ENCODE measurements at regions not wholly inside any gene's neighbourhood (a gene's known extent, or its start where the extent isn't known, plus 50 kb on each side); places are given as distances from the start of the nearest gene placed in this dataset.

GRCh38 chr22:49243335-49243734 is 584.3 kb downstream of the BRD1 start:
- no peak overlapping the region for H3K4me3 Mint-ChIP-seq
- Histone ChIP-seq H3K27ac (ENCODE audit: low read depth) (no peak overlapping the region), H4K20me1 (replicated peaks; ENCODE audit: insufficient read depth) (no peaks in the 10 kb centered on the region), H2AFZ (no peak overlapping the region), H3K4me1 (ENCODE audit: insufficient read depth) (no peaks in the 10 kb centered on the region), H3K79me2 (replicated peaks; ENCODE audit: insufficient read depth) (no peaks in the 10 kb centered on the region), H3K9me2 (ENCODE audit: insufficient read depth) (no peaks in the 10 kb centered on the region), H3K4me2 (no peak overlapping the region), H3K36me3 (ENCODE audit: insufficient read depth) (no peaks in the 10 kb centered on the region), H3F3A (replicated peaks; ENCODE audit: low read depth) (no peaks in the 10 kb centered on the region), H3K4me3 (no peak overlapping the region), H3K27me3 (ENCODE audit: insufficient read depth) (no peaks in the 10 kb centered on the region)
- TF ChIP-seq ZNF331 (CRISPR knock-in tag; IDR thresholded peaks at IDR 0.05; ENCODE audit: low read depth) = no peak
- TF ChIP-seq EZH2phosphoT487 (IDR thresholded peaks at IDR 0.05; ENCODE audit: unreplicated experiment) = no peak
- no peak for TF ChIP-seq ZNF114 (CRISPR knock-in tag; IDR thresholded peaks at IDR 0.05)
- no peak for TF ChIP-seq CTCF (conservative IDR thresholded peaks at IDR 0.05; ENCODE audit: low read depth in 2 of 2)
- TF ChIP-seq ZNF462 (CRISPR knock-in tag; IDR thresholded peaks at IDR 0.05) = no peak
- no peak for TF ChIP-seq EZH2 (IDR thresholded peaks at IDR 0.05; ENCODE audit: low read depth, unreplicated experiment)
- TF ChIP-seq STAT1 (IDR thresholded peaks at IDR 0.05; ENCODE audit: unreplicated experiment) = no peak
- TF ChIP-seq CREB1 (CRISPR knock-in tag; IDR thresholded peaks at IDR 0.05; ENCODE audit: low read depth) = no peak
- TF ChIP-seq ETS1 (IDR thresholded peaks at IDR 0.05) = no peak
- TF ChIP-seq POLR2AphosphoS5 (IDR thresholded peaks at IDR 0.05; ENCODE audit: low read depth) = no peak
- no peak for TF ChIP-seq REST (IDR thresholded peaks at IDR 0.05; ENCODE audit: unreplicated experiment)
- TF ChIP-seq NANOG (IDR thresholded peaks at IDR 0.05; ENCODE audit: borderline replicate concordance) = no peak
- no peak for TF ChIP-seq JUNB (IDR thresholded peaks at IDR 0.05; ENCODE audit: unreplicated experiment)
- no peak for DNase-seq (ENCODE audit: low spot score)
- H3K27me3 Mint-ChIP-seq (ENCODE audit: insufficient read depth, low read depth, poor library complexity) = peaks cover 3% of the 10 kb centered on the region
- peaks cover 3% of the 10 kb centered on the region; the same call in 1 of the 3 replicates for H3K9me3 Mint-ChIP-seq
- no peaks in the 10 kb centered on the region; the same call in 2 of the 3 replicates for H3K36me3 Mint-ChIP-seq (ENCODE audit: low read depth)
- H3K27ac Mint-ChIP-seq = no peak overlapping the region
- no peak for ATAC-seq
- no peaks in the 10 kb centered on the region for H3K4me1 Mint-ChIP-seq

All from GM23338 (cell line).